ENCODE measurements at regions not wholly inside any gene's neighbourhood (a gene's known extent, or its start where the extent isn't known, plus 50 kb on each side); places are given as distances from the start of the nearest gene placed in this dataset.

DNA sequence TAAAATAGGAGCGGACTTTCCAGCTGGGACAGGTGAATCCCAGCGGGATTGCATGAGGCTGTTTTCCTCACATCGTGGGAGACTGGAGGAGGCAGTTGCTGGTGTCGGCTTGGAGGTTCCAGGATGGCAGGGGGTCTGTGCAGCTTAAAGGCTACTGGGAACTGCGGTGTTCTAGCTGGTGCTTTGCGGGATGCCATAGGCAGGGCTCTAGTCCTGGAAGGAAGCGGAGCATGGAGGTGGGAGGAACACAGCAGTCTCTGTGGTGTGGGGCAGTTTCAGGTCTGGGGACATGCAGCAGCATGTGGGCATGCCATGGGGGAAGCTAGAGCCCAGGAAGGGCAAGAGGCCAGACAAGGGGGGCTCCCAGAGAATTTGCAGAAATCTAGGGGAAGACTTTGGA lies 141.5 kb downstream of the NSG2 start:
- Histone ChIP-seq H3K9me3 (ENCODE audit: low read depth) (no peaks in the 10 kb centered on the region), H3K27me3 (no peaks in the 10 kb centered on the region), H3K27ac (no peak overlapping the region), H3K9me2 (replicated peaks; ENCODE audit: insufficient read depth) (no peaks in the 10 kb centered on the region), H3K79me2 (no peaks in the 10 kb centered on the region), H2AFZ (no peak overlapping the region), H3K4me1 (ENCODE audit: insufficient read depth) (no peaks in the 10 kb centered on the region), H3K4me3 (no peak overlapping the region), H4K20me1 (ENCODE audit: insufficient read depth, poor library complexity, severe bottlenecking) (no peaks in the 10 kb centered on the region), H3K4me2 (no peak overlapping the region), H3K36me3 (replicated peaks; ENCODE audit: insufficient read depth, low read depth) (no peaks in the 10 kb centered on the region)
- 88% methylated on average over 7 of the region's 7 CpGs for WGBS (ENCODE audit: low lambda C conversion rate, missing lambda C conversion rate)
- no peak for DNase-seq (ENCODE audit: low spot score)
- TF ChIP-seq, protein P1, sequence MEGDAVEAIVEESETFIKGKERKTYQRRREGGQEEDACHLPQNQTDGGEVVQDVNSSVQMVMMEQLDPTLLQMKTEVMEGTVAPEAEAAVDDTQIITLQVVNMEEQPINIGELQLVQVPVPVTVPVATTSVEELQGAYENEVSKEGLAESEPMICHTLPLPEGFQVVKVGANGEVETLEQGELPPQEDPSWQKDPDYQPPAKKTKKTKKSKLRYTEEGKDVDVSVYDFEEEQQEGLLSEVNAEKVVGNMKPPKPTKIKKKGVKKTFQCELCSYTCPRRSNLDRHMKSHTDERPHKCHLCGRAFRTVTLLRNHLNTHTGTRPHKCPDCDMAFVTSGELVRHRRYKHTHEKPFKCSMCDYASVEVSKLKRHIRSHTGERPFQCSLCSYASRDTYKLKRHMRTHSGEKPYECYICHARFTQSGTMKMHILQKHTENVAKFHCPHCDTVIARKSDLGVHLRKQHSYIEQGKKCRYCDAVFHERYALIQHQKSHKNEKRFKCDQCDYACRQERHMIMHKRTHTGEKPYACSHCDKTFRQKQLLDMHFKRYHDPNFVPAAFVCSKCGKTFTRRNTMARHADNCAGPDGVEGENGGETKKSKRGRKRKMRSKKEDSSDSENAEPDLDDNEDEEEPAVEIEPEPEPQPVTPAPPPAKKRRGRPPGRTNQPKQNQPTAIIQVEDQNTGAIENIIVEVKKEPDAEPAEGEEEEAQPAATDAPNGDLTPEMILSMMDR (IDR thresholded peaks at IDR 0.05; ENCODE audit: poor library complexity), result no peak
- no peak for TF ChIP-seq EZH2phosphoT487 (IDR thresholded peaks at IDR 0.05; ENCODE audit: low read depth, severe bottlenecking, unreplicated experiment)
- TF ChIP-seq EZH2 (IDR thresholded peaks at IDR 0.05; ENCODE audit: borderline replicate concordance), result no peak

DNA sequence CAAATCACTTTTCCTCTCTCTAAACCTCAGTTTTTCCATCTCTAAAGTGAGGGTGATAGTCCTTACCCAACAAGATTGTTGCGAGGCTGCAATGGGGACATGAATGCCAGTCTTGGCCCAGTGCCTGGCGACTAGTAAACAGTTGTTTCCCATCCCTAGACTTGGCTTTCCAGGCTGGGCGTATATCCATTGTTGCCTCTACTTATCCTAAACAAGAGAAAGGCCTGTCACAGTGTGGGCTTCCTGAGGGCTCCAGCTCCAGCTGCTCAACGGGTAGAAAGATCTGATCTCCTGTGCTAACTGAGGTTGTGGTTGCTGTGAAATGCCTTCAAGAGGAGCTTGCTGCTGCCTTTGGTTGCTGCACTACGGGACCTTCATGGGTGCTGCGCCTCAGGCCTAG lies 142.0 kb downstream of the NSG2 start:
- no peaks in the 10 kb centered on the region for H3K9me3 ChIP-seq (ENCODE audit: low read depth)
- H3K4me1 ChIP-seq (ENCODE audit: insufficient read depth), result no peaks in the 10 kb centered on the region
- no peaks in the 10 kb centered on the region for H3K27me3 ChIP-seq
- H3K4me3 ChIP-seq, result no peak overlapping the region
- DNase-seq (ENCODE audit: low spot score), result no peak
- H3K27ac ChIP-seq, result no peak overlapping the region
- no peak overlapping the region for H3K4me2 ChIP-seq
- H3K79me2 ChIP-seq, result no peaks in the 10 kb centered on the region
- no peak for TF ChIP-seq EZH2phosphoT487 (IDR thresholded peaks at IDR 0.05; ENCODE audit: low read depth, severe bottlenecking, unreplicated experiment)
- TF ChIP-seq, protein P1 (IDR thresholded peaks at IDR 0.05; ENCODE audit: poor library complexity), result no peak
- TF ChIP-seq EZH2 (IDR thresholded peaks at IDR 0.05; ENCODE audit: borderline replicate concordance), result no peak
- 93% methylated on average over 6 of the region's 6 CpGs for WGBS (ENCODE audit: low lambda C conversion rate, missing lambda C conversion rate)
- no peak overlapping the region for H2AFZ ChIP-seq
- no peaks in the 10 kb centered on the region for H4K20me1 ChIP-seq (ENCODE audit: insufficient read depth, poor library complexity, severe bottlenecking)
- no peaks in the 10 kb centered on the region for H3K36me3 ChIP-seq (replicated peaks; ENCODE audit: insufficient read depth, low read depth)
- no peaks in the 10 kb centered on the region for H3K9me2 ChIP-seq (replicated peaks; ENCODE audit: insufficient read depth)

DNA sequence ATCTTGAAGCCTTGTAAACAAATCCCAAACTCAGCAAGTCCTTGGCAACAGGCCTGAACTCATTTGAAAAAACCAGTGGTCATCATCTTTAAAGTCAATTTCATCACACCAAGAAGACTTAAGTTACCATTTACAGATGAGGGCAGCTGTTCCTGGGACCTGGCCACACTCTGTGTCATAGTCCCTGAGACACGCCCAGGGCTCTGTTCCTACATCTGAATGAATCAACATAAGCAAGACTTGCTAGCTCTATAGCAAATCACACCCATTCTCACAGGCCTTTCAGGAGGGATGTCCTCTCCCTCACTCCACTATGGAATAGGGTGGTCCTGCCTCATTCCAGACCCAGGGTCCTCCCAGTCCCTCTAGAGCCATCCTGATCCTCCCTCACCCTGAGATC lies 142.8 kb downstream of the NSG2 start:
- Histone ChIP-seq H3K79me2 (no peaks in the 10 kb centered on the region), H3K36me3 (replicated peaks; ENCODE audit: insufficient read depth, low read depth) (no peaks in the 10 kb centered on the region), H4K20me1 (ENCODE audit: insufficient read depth, poor library complexity, severe bottlenecking) (no peaks in the 10 kb centered on the region), H3K4me2 (no peak overlapping the region), H2AFZ (no peak overlapping the region), H3K9me2 (replicated peaks; ENCODE audit: insufficient read depth) (no peaks in the 10 kb centered on the region), H3K27me3 (no peaks in the 10 kb centered on the region), H3K4me3 (no peak overlapping the region), H3K4me1 (ENCODE audit: insufficient read depth) (no peaks in the 10 kb centered on the region), H3K27ac (no peak overlapping the region), H3K9me3 (ENCODE audit: low read depth) (no peaks in the 10 kb centered on the region)
- no peak for TF ChIP-seq EZH2 (IDR thresholded peaks at IDR 0.05; ENCODE audit: borderline replicate concordance)
- TF ChIP-seq EZH2phosphoT487 (IDR thresholded peaks at IDR 0.05; ENCODE audit: low read depth, severe bottlenecking, unreplicated experiment), result no peak
- TF ChIP-seq, protein P1 (IDR thresholded peaks at IDR 0.05; ENCODE audit: poor library complexity), result no peak
- DNase-seq (ENCODE audit: low spot score), result no peak
- WGBS (ENCODE audit: low lambda C conversion rate, missing lambda C conversion rate), result 29% methylated on average over 1 of the region's 1 CpG
